ENCODE measurements at regions not wholly inside any gene's neighbourhood (a gene's known extent, or its start where the extent isn't known, plus 50 kb on each side); places are given as distances from the start of the nearest gene placed in this dataset.

GRCh38 chr20:10854976-10855375, 181.2 kb upstream of the JAG1 start:
- WGBS (ENCODE audit: insufficient coverage): 100% methylated on average over 2 of the region's 2 CpGs
- no peak for DNase-seq (ENCODE audit: low read depth in 4 of 6, low spot score in 6 of 6)
- no peaks in the 10 kb centered on the region for H3K9me3 ChIP-seq (ENCODE audit: control insufficient read depth, insufficient read depth, low read length)

GRCh38 chr20:10855778-10856177, 182.0 kb upstream of the JAG1 start:
- no peaks in the 10 kb centered on the region for H3K4me1 ChIP-seq (ENCODE audit: control insufficient read depth, insufficient read depth, low read length)
- H3K27me3 ChIP-seq (ENCODE audit: control insufficient read depth, insufficient read depth, low read length): peaks cover 2% of the 10 kb centered on the region
- DNase-seq (ENCODE audit: low read depth in 4 of 6, low spot score in 6 of 6): no peak
- no peak overlapping the region for H3K27ac ChIP-seq (ENCODE audit: low read depth, low read length)
- H3K4me3 ChIP-seq (ENCODE audit: low read depth, low read length): no peak overlapping the region
- no peaks in the 10 kb centered on the region for H3K36me3 ChIP-seq (ENCODE audit: control insufficient read depth, insufficient read depth, low read length)
- no peaks in the 10 kb centered on the region for H3K9me3 ChIP-seq (ENCODE audit: control insufficient read depth, insufficient read depth, low read length)

More at GRCh38 chr20:10854976-10855375, 181.2 kb upstream of the JAG1 start:
- Histone ChIP-seq H3K4me1 (ENCODE audit: control insufficient read depth, insufficient read depth, low read length) (no peaks in the 10 kb centered on the region), H3K27ac (ENCODE audit: low read depth, low read length) (no peak overlapping the region), H3K4me3 (ENCODE audit: low read depth, low read length) (no peak overlapping the region), H3K27me3 (ENCODE audit: control insufficient read depth, insufficient read depth, low read length) (peaks cover 2% of the 10 kb centered on the region), H3K36me3 (ENCODE audit: control insufficient read depth, insufficient read depth, low read length) (no peaks in the 10 kb centered on the region)

GRCh38 chr20:10856237-10857015, 182.6 kb upstream of the JAG1 start:
- Histone ChIP-seq H3K27ac (ENCODE audit: low read depth, low read length) (no peak overlapping the region), H3K4me3 (ENCODE audit: low read depth, low read length) (no peak overlapping the region), H3K27me3 (ENCODE audit: control insufficient read depth, insufficient read depth, low read length) (peaks cover 2% of the 10 kb centered on the region), H3K4me1 (ENCODE audit: control insufficient read depth, insufficient read depth, low read length) (no peaks in the 10 kb centered on the region), H3K36me3 (ENCODE audit: control insufficient read depth, insufficient read depth, low read length) (no peaks in the 10 kb centered on the region), H3K9me3 (ENCODE audit: control insufficient read depth, insufficient read depth, low read length) (no peaks in the 10 kb centered on the region)
- no CpG with 5 or more reads among the region's 1 CpG for WGBS (ENCODE audit: insufficient coverage)
- DNase-seq (ENCODE audit: low read depth in 4 of 6, low spot score in 6 of 6): no peak

GRCh38 chr20:10857352-10858070, 183.7 kb upstream of the JAG1 start:
- H3K4me1 ChIP-seq (ENCODE audit: control insufficient read depth, insufficient read depth, low read length): no peaks in the 10 kb centered on the region

GRCh38 chr20:10861090-10861489, 187.3 kb upstream of the JAG1 start:
- H3K27me3 ChIP-seq (ENCODE audit: control insufficient read depth, insufficient read depth, low read length): no peaks in the 10 kb centered on the region
- H3K4me1 ChIP-seq (ENCODE audit: control insufficient read depth, insufficient read depth, low read length): no peaks in the 10 kb centered on the region
- H3K9me3 ChIP-seq (ENCODE audit: control insufficient read depth, insufficient read depth, low read length): no peaks in the 10 kb centered on the region
- 100% methylated on average over 1 of the region's 2 CpGs for WGBS (ENCODE audit: insufficient coverage)
- H3K27ac ChIP-seq (ENCODE audit: low read depth, low read length): no peak overlapping the region
- DNase-seq (ENCODE audit: low read depth in 4 of 6, low spot score in 6 of 6): no peak
- H3K4me3 ChIP-seq (ENCODE audit: low read depth, low read length): no peak overlapping the region
- H3K36me3 ChIP-seq (ENCODE audit: control insufficient read depth, insufficient read depth, low read length): no peaks in the 10 kb centered on the region

More at GRCh38 chr20:10857352-10858070, 183.7 kb upstream of the JAG1 start:
- 87% methylated on average over 4 of the region's 6 CpGs for WGBS (ENCODE audit: insufficient coverage)
- H3K9me3 ChIP-seq (ENCODE audit: control insufficient read depth, insufficient read depth, low read length): no peaks in the 10 kb centered on the region
- DNase-seq (ENCODE audit: low read depth in 4 of 6, low spot score in 6 of 6): peak in 1 of 6 donors; percentile 54
- H3K36me3 ChIP-seq (ENCODE audit: control insufficient read depth, insufficient read depth, low read length): no peaks in the 10 kb centered on the region
- peaks cover 2% of the 10 kb centered on the region for H3K27me3 ChIP-seq (ENCODE audit: control insufficient read depth, insufficient read depth, low read length)
- no peak overlapping the region for H3K27ac ChIP-seq (ENCODE audit: low read depth, low read length)
- H3K4me3 ChIP-seq (ENCODE audit: low read depth, low read length): no peak overlapping the region

GRCh38 chr20:10861619-10862018, 187.8 kb upstream of the JAG1 start:
- H3K4me3 ChIP-seq (ENCODE audit: low read depth, low read length): no peak overlapping the region
- no peaks in the 10 kb centered on the region for H3K9me3 ChIP-seq (ENCODE audit: control insufficient read depth, insufficient read depth, low read length)
- no peaks in the 10 kb centered on the region for H3K36me3 ChIP-seq (ENCODE audit: control insufficient read depth, insufficient read depth, low read length)
- H3K27ac ChIP-seq (ENCODE audit: low read depth, low read length): no peak overlapping the region
- 100% methylated on average over 1 of the region's 2 CpGs for WGBS (ENCODE audit: insufficient coverage)
- no peaks in the 10 kb centered on the region for H3K4me1 ChIP-seq (ENCODE audit: control insufficient read depth, insufficient read depth, low read length)
- DNase-seq (ENCODE audit: low read depth in 4 of 6, low spot score in 6 of 6): no peak
- H3K27me3 ChIP-seq (ENCODE audit: control insufficient read depth, insufficient read depth, low read length): no peaks in the 10 kb centered on the region

GRCh38 chr20:10863337-10864060, 189.7 kb upstream of the JAG1 start:
- no peaks in the 10 kb centered on the region for H3K9me3 ChIP-seq (ENCODE audit: control insufficient read depth, insufficient read depth, low read length)
- H3K4me3 ChIP-seq (ENCODE audit: low read depth, low read length): no peak overlapping the region
- DNase-seq (ENCODE audit: low read depth in 4 of 6, low spot score in 6 of 6): no peak
- H3K4me1 ChIP-seq (ENCODE audit: control insufficient read depth, insufficient read depth, low read length): no peaks in the 10 kb centered on the region
- WGBS (ENCODE audit: insufficient coverage): 22% methylated on average over 1 of the region's 6 CpGs
- no peak overlapping the region for H3K27ac ChIP-seq (ENCODE audit: low read depth, low read length)
- no peaks in the 10 kb centered on the region for H3K36me3 ChIP-seq (ENCODE audit: control insufficient read depth, insufficient read depth, low read length)
- H3K27me3 ChIP-seq (ENCODE audit: control insufficient read depth, insufficient read depth, low read length): no peaks in the 10 kb centered on the region

- Histone ChIP-seq H3K27ac (ENCODE audit: low read depth, low read length) (no peak overlapping the region), H3K36me3 (ENCODE audit: control insufficient read depth, insufficient read depth, low read length) (no peaks in the 10 kb centered on the region), H3K4me1 (ENCODE audit: control insufficient read depth, insufficient read depth, low read length) (no peaks in the 10 kb centered on the region), H3K27me3 (ENCODE audit: control insufficient read depth, insufficient read depth, low read length) (no peaks in the 10 kb centered on the region), H3K9me3 (ENCODE audit: control insufficient read depth, insufficient read depth, low read length) (no peaks in the 10 kb centered on the region), H3K4me3 (ENCODE audit: low read depth, low read length) (no peak overlapping the region)
- WGBS (ENCODE audit: insufficient coverage): 55% methylated on average over 7 of the region's 8 CpGs
- DNase-seq (ENCODE audit: low read depth in 4 of 6, low spot score in 6 of 6): peak in 1 of 6 donors; percentile 33
Observed at GRCh38 chr20:10864076-10864672, 190.4 kb upstream of the JAG1 start.

- Histone ChIP-seq H3K27me3 (ENCODE audit: control insufficient read depth, insufficient read depth, low read length) (no peaks in the 10 kb centered on the region), H3K9me3 (ENCODE audit: control insufficient read depth, insufficient read depth, low read length) (no peaks in the 10 kb centered on the region), H3K36me3 (ENCODE audit: control insufficient read depth, insufficient read depth, low read length) (no peaks in the 10 kb centered on the region), H3K4me1 (ENCODE audit: control insufficient read depth, insufficient read depth, low read length) (no peaks in the 10 kb centered on the region), H3K27ac (ENCODE audit: low read depth, low read length) (no peak overlapping the region), H3K4me3 (ENCODE audit: low read depth, low read length) (no peak overlapping the region)
- 80% methylated on average over 1 of the region's 3 CpGs for WGBS (ENCODE audit: insufficient coverage)
- DNase-seq (ENCODE audit: low read depth in 4 of 6, low spot score in 6 of 6): no peak
Observed at GRCh38 chr20:10868299-10868698, 194.5 kb upstream of the JAG1 start.

Data from spinal cord (tissue), 9 donors.